ENCODE measurements at regions not wholly inside any gene's neighbourhood (a gene's known extent, or its start where the extent isn't known, plus 50 kb on each side); places are given as distances from the start of the nearest gene placed in this dataset.
"Not testable (repeated sequence)": the region's sequence is repeated elsewhere in the genome, so short reads cannot be mapped to it uniquely, and the experiment has no call there.

DNA sequence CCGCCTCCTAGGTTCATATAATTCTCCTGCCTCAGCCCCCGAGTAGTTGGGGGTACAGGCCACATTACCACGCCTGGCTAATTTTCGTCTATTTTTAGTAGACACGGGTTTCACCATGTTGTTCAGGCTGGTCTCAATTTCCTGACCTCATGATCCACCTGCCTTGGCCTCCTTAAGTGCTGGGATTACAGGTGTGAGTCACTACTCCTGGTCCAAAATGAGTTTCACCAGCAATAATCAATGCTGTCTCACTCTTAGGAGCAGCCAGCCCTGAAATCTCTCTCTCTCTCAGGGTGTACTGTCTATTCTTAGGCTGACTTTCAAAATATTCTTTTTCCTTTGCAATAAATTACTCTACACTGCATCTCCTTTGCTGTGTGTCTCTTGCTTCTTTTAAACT, 177.5 kb upstream of the HSFY2 start:
- H3K36me3 ChIP-seq (ENCODE audit: control insufficient read depth, insufficient read depth, low read length) = no peaks in the 10 kb centered on the region

DNA sequence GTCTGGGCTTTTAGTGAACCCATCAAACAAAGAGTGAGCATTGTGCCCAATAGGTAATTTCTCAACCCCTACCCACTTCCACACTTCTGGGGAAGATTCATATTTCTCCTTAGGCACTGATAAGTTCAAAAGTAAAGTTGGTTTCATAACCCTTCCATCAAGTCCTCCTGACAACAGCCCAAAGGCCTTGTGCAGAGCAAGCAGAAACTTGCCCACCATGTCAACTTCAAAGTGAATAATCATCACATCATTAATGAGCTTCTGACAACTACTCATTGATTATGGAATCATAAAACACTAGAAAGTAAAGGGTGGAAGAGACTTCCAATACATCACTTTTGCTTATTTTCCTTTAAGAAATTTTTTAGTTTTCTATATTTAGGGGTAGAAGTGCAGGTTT, 163.3 kb upstream of the HSFY2 start:
- Histone ChIP-seq H3K36me3 (ENCODE audit: control insufficient read depth, insufficient read depth, low read length) (no peaks in the 10 kb centered on the region), H3K4me1 (ENCODE audit: control insufficient read depth, insufficient read depth, low read length) (no peaks in the 10 kb centered on the region), H3K4me3 (ENCODE audit: low read length) (no peak overlapping the region), H3K27me3 (ENCODE audit: control insufficient read depth, insufficient read depth, low read length) (no peaks in the 10 kb centered on the region), H3K9me3 (ENCODE audit: control insufficient read depth, low read length) (no peaks in the 10 kb centered on the region), H3K9ac (ENCODE audit: low read length) (no peak overlapping the region)

More for the DNA sequence above, 177.5 kb upstream of the HSFY2 start:
- peaks cover 3% of the 10 kb centered on the region for H3K4me1 ChIP-seq (ENCODE audit: control insufficient read depth, insufficient read depth, low read length)
- H3K4me3 ChIP-seq (ENCODE audit: low read length) = no peak overlapping the region
- H3K27me3 ChIP-seq (ENCODE audit: control insufficient read depth, insufficient read depth, low read length) = no peaks in the 10 kb centered on the region
- H3K9ac ChIP-seq (ENCODE audit: low read length) = no peak overlapping the region
- H3K9me3 ChIP-seq (ENCODE audit: control insufficient read depth, low read length) = no peaks in the 10 kb centered on the region

DNA sequence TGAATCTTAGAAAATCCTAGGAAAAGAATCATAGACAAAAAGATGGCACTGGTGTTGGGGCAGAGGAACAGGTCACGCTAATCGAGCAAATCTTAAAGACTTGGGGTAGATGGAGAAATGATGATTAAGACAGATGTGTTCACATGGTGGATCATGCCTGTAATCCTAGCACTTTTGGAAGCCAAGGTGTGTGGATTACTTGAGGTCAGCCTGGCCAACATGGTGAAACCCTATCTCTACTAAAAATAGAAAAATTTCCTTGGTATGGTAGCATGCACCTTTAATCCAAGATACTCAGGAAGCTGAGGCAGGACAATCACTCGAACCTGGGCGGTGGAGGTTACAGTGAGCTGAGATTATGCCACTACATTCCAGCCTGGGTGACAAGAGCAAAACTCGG, 145.7 kb upstream of the HSFY2 start:
- Histone ChIP-seq H3K4me1 (ENCODE audit: control insufficient read depth, insufficient read depth, low read length) (no peaks in the 10 kb centered on the region), H3K9ac (ENCODE audit: low read length) (no peak overlapping the region), H3K4me3 (ENCODE audit: low read length) (no peak overlapping the region), H3K36me3 (ENCODE audit: control insufficient read depth, insufficient read depth, low read length) (no peaks in the 10 kb centered on the region), H3K9me3 (ENCODE audit: control insufficient read depth, low read length) (no peaks in the 10 kb centered on the region), H3K27me3 (ENCODE audit: control insufficient read depth, insufficient read depth, low read length) (no peaks in the 10 kb centered on the region)

DNA sequence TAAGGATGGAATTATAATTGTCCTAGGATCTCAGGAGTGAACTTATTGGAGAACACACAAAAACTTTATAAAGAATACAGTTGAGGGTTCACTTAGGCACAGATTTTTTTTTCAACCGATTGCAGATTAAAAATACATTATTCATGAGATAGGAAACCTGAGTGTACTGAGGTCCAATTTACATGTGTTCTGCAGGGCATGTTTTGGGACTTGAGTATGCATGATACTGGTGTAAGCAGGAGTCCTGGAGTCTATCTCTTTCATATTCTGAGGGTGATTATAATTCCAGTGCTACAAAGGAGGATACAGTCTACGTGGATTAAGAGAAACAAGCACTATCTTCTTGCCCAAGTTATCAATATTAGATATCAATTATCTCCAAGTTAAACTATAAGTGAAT, 139.3 kb upstream of the HSFY2 start:
- Histone ChIP-seq H3K27me3 (ENCODE audit: control insufficient read depth, insufficient read depth, low read length) (no peaks in the 10 kb centered on the region), H3K9ac (ENCODE audit: low read length) (no peak overlapping the region), H3K9me3 (ENCODE audit: control insufficient read depth, low read length) (no peaks in the 10 kb centered on the region), H3K4me1 (ENCODE audit: control insufficient read depth, insufficient read depth, low read length) (no peaks in the 10 kb centered on the region), H3K36me3 (ENCODE audit: control insufficient read depth, insufficient read depth, low read length) (no peaks in the 10 kb centered on the region), H3K4me3 (ENCODE audit: low read length) (no peak overlapping the region)

DNA sequence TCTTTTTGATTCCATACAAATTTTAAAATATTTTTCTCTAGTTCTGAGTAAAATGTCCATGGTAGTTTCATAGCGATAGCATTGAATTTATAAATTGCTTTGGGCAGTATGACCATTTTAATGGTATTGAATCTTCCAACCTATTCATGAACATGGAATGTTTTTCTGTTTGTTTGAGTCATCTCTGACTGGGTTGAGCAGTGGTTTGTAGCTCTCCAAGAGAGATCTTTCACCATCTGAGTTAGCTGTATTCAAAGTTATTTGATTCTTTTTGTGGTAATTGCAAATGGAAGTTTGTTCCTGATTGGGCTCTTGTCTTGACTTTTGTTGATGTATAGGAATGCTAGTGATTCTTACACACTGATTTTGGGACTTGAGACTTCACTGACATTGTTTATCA, 136.3 kb upstream of the HSFY2 start:
- Histone ChIP-seq H3K36me3 (ENCODE audit: control insufficient read depth, insufficient read depth, low read length) (no peaks in the 10 kb centered on the region), H3K4me1 (ENCODE audit: control insufficient read depth, insufficient read depth, low read length) (no peaks in the 10 kb centered on the region), H3K4me3 (ENCODE audit: low read length) (no peak overlapping the region), H3K9me3 (ENCODE audit: control insufficient read depth, low read length) (no peaks in the 10 kb centered on the region), H3K9ac (ENCODE audit: low read length) (no peak overlapping the region), H3K27me3 (ENCODE audit: control insufficient read depth, insufficient read depth, low read length) (no peaks in the 10 kb centered on the region)

DNA sequence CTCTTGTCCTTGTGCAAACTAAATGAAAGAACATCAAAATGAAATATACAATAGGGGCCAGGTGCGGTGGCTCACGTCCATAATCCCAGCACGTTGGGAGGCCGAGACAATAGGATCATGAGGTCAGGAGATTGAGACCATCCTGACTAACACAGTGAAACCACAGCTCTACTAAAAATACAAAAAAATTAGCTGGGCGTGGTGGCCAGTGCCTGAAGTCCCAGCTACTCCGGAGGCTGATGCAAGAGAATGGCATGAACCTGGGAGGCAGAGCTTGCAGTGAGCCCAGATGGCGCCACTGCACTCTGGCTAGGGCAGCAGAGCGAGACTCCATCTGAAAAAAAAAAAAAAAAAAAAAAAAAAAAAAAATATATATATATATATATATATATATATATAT, 132.7 kb upstream of the HSFY2 start:
- H3K4me3 ChIP-seq (ENCODE audit: low read length); H3K9me3 ChIP-seq (ENCODE audit: control insufficient read depth, low read length); H3K36me3 ChIP-seq (ENCODE audit: control insufficient read depth, insufficient read depth, low read length); H3K9ac ChIP-seq (ENCODE audit: low read length); H3K4me1 ChIP-seq (ENCODE audit: control insufficient read depth, insufficient read depth, low read length); H3K27me3 ChIP-seq (ENCODE audit: control insufficient read depth, insufficient read depth, low read length): not testable (repeated sequence)

DNA sequence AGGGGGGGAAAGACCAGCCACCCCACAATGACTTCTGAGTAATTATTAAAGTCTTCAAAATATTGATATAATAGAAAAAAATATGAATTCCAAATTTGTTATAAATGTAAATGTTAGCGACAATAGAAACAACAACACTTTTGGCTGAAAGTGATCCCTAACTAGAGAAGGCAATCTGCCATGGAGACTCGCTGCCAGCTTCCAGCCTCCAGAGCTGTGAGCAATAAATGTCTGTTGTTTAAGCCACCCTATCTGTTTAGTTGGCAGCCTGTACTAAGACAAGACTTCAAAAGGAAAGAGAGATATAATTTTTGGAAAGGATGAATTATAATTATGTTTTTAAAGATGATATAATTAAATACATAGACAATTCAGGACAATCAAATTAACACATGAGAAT, 130.8 kb upstream of the HSFY2 start:
- no peaks in the 10 kb centered on the region for H3K9me3 ChIP-seq (ENCODE audit: control insufficient read depth, low read length)
- H3K4me1 ChIP-seq (ENCODE audit: control insufficient read depth, insufficient read depth, low read length) = no peaks in the 10 kb centered on the region
- no peak overlapping the region for H3K4me3 ChIP-seq (ENCODE audit: low read length)
- no peaks in the 10 kb centered on the region for H3K36me3 ChIP-seq (ENCODE audit: control insufficient read depth, insufficient read depth, low read length)
- no peaks in the 10 kb centered on the region for H3K27me3 ChIP-seq (ENCODE audit: control insufficient read depth, insufficient read depth, low read length)
- H3K9ac ChIP-seq (ENCODE audit: low read length) = no peak overlapping the region

DNA sequence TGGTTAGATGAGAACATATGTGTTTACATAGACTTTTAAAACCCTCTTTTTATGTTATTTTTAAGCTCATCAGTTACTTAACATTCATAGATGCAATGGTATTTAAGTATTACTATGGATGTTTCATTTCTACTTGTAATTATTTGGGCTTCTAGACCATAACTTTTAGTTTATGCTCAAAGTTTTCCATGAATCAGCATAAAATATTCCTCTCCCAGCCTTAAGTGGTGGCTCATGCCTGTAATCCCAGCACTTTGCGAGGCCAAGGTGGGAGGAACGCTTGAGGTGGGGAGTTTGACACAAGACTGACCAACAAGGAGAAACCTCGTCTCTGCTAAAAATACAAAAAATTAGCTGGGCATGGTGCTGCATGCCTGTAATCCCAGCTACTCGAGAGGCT, 118.5 kb upstream of the HSFY2 start:
- H3K9ac ChIP-seq (ENCODE audit: low read length) = no peak overlapping the region
- H3K9me3 ChIP-seq (ENCODE audit: control insufficient read depth, low read length) = no peaks in the 10 kb centered on the region
- no peaks in the 10 kb centered on the region for H3K27me3 ChIP-seq (ENCODE audit: control insufficient read depth, insufficient read depth, low read length)
- H3K4me1 ChIP-seq (ENCODE audit: control insufficient read depth, insufficient read depth, low read length) = no peaks in the 10 kb centered on the region
- H3K36me3 ChIP-seq (ENCODE audit: control insufficient read depth, insufficient read depth, low read length) = no peaks in the 10 kb centered on the region
- H3K4me3 ChIP-seq (ENCODE audit: low read length) = no peak overlapping the region

DNA sequence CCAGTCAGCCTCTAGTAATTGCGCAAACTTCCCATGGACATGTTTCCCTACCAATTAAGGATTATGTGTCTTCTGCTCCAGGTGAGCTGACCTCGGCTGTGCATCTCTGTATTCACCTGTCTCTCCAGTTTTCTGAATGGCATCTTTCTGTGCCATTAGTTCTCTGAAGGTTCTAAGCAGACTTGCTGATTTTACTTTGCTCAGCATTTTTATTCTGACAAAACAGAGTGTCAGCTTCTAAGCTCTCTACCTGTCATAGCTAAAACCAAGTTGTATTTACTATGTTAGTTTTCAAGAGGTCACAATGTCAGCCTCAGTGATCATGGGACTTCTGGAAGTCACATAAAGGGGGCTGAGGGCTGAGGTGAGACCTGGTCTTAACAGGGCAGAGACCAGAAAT, 116.0 kb upstream of the HSFY2 start:
- Histone ChIP-seq H3K4me3 (ENCODE audit: low read length) (no peak overlapping the region), H3K4me1 (ENCODE audit: control insufficient read depth, insufficient read depth, low read length) (no peaks in the 10 kb centered on the region), H3K9me3 (ENCODE audit: control insufficient read depth, low read length) (no peaks in the 10 kb centered on the region), H3K9ac (ENCODE audit: low read length) (no peak overlapping the region), H3K36me3 (ENCODE audit: control insufficient read depth, insufficient read depth, low read length) (no peaks in the 10 kb centered on the region), H3K27me3 (ENCODE audit: control insufficient read depth, insufficient read depth, low read length) (no peaks in the 10 kb centered on the region)

DNA sequence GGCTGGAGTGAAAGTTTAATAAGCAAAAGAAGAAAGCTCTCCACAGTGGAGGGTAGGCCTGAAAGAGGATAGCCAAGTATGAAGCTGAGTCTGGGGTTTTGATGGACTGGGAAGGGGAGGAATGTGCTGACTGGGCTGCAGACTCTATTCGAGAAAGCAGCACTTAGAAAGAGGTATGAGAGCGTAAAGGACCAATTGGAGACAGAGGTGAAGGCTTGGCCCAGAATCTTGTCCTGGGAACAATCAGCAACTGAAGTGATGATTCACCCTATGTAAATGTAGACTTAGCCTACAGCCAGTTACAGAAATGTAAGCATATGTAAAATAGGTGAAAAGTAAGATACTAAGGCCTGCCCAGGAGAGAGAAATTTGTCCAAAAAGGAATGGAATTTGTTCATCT, 111.2 kb upstream of the HSFY2 start:
- Histone ChIP-seq H3K4me1 (ENCODE audit: control insufficient read depth, insufficient read depth, low read length) (no peaks in the 10 kb centered on the region), H3K36me3 (ENCODE audit: control insufficient read depth, insufficient read depth, low read length) (no peaks in the 10 kb centered on the region), H3K27me3 (ENCODE audit: control insufficient read depth, insufficient read depth, low read length) (no peaks in the 10 kb centered on the region), H3K9ac (ENCODE audit: low read length) (no peak overlapping the region), H3K9me3 (ENCODE audit: control insufficient read depth, low read length) (no peaks in the 10 kb centered on the region), H3K4me3 (ENCODE audit: low read length) (no peak overlapping the region)

DNA sequence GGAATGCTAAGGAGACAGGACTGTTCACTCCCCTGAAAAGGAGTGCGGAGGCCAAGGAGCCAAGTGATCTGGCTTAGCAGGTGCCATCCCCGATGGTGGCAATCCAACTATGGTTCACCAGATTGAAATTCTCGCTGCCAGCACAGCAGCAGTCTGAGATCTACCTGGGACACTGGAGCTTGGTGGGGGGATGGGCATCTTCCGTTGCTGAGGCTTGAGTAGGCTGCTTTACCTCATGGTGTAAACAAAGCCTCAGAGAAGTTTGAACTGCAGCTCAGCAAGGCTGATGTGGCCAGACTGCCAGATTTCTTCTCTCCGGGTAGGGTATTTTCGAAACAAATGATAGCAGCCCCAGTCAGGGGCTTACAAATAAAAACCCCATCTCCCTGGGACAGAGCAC, 95.6 kb upstream of the HSFY2 start:
- H3K4me1 ChIP-seq (ENCODE audit: control insufficient read depth, insufficient read depth, low read length); H3K27me3 ChIP-seq (ENCODE audit: control insufficient read depth, insufficient read depth, low read length); H3K4me3 ChIP-seq (ENCODE audit: low read length); H3K9ac ChIP-seq (ENCODE audit: low read length); H3K36me3 ChIP-seq (ENCODE audit: control insufficient read depth, insufficient read depth, low read length); H3K9me3 ChIP-seq (ENCODE audit: control insufficient read depth, low read length): not testable (repeated sequence)

DNA sequence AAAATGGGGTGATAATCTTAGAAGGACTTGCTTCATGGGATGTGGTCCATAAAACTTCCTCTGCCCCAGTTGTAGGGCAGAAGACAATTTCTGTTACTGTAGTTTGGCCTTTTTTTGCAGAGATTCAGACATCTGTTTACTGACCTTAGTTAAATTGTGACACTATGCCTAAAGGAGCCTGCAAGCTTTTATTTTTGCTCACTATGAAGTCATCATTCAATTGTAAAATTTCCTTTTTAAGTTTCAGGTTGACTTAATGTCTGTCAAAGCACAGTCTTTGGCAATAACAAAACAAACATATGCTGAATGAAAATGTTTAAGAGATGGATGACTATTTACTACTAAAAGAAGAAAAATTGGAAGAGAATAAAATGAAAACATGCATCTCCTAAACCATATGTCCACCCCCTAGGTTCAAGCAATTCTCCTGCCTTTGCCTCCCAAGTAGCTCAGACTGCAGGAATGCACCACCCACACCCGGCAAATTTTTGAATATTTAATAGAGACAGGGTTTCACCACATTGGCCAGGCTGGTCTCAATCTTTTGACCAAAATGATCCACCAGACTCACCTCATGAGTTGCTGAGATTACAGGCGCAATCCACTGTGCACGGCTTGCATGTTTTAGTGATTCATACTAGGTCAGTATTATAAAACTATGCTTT, 93.5 kb upstream of the HSFY2 start:
- not testable (repeated sequence) for H3K9me3 ChIP-seq (ENCODE audit: control insufficient read depth, low read length); H3K9ac ChIP-seq (ENCODE audit: low read length); H3K4me1 ChIP-seq (ENCODE audit: control insufficient read depth, insufficient read depth, low read length); H3K27me3 ChIP-seq (ENCODE audit: control insufficient read depth, insufficient read depth, low read length); H3K36me3 ChIP-seq (ENCODE audit: control insufficient read depth, insufficient read depth, low read length); H3K4me3 ChIP-seq (ENCODE audit: low read length)

DNA sequence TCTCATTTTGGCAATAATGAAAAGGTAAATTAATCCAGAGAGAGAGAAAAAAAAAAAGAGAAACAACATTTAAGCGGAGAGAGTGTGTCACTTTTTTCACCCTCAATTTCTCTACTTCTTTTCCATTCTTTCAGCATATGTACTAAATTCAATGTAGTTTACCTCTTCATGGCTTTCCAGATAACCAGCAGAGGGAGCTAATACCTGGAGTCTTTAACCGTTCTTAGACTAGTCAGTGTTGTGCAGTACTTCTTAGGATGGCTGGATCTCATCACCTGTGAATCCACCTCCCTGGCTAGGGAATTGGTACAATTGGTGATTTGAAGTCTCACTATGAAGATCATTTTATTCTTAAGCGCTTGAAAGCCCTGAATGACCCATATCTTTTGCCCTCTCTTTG, 87.3 kb upstream of the HSFY2 start:
- not testable (repeated sequence) for H3K4me1 ChIP-seq (ENCODE audit: control insufficient read depth, insufficient read depth, low read length); H3K36me3 ChIP-seq (ENCODE audit: control insufficient read depth, insufficient read depth, low read length); H3K27me3 ChIP-seq (ENCODE audit: control insufficient read depth, insufficient read depth, low read length)

More for the DNA sequence above, 87.3 kb upstream of the HSFY2 start:
- not testable (repeated sequence) for H3K4me3 ChIP-seq (ENCODE audit: low read length); H3K9ac ChIP-seq (ENCODE audit: low read length); H3K9me3 ChIP-seq (ENCODE audit: control insufficient read depth, low read length)

Data from mucosa of stomach (tissue), 1 donor.